Peyer's patch (tissue), 4 donors: ENCODE measurements at regions not wholly inside any gene's neighbourhood (a gene's known extent, or its start where the extent isn't known, plus 50 kb on each side); places are given as distances from the start of the nearest gene placed in this dataset.
"Not testable (repeated sequence)": the region's sequence is repeated elsewhere in the genome, so short reads cannot be mapped to it uniquely, and the experiment has no call there.

Experiments used
- POLR2A ChIP-seq, 2 donors: fragments of 450-650 bp; IDR thresholded peaks; one replicate each; pipeline ENCODE4 v1.5.1; 2017; ENCODE audit warnings: antibody characterized with exemption in 2 of 2, mild to moderate bottlenecking in 2 of 2, moderate library complexity in 2 of 2
- TF ChIP-seq, protein P1 (sequence below), 6 experiments: fragments of 450-650 bp in 4 of 6; fragments of 200-600 bp in 2 of 6; sonication (generic) in 1 of 6; IDR thresholded peaks; one replicate each; pipeline ENCODE4 v1.5.1; 2017 to 2019; ENCODE audit warnings: antibody characterized with exemption in 6 of 6, mild to moderate bottlenecking in 3 of 6, moderate library complexity in 1 of 6

GRCh38 chr19:28130881-28131280 is 1082.1 kb downstream of the UQCRFS1 start:
- TF ChIP-seq, protein P1, sequence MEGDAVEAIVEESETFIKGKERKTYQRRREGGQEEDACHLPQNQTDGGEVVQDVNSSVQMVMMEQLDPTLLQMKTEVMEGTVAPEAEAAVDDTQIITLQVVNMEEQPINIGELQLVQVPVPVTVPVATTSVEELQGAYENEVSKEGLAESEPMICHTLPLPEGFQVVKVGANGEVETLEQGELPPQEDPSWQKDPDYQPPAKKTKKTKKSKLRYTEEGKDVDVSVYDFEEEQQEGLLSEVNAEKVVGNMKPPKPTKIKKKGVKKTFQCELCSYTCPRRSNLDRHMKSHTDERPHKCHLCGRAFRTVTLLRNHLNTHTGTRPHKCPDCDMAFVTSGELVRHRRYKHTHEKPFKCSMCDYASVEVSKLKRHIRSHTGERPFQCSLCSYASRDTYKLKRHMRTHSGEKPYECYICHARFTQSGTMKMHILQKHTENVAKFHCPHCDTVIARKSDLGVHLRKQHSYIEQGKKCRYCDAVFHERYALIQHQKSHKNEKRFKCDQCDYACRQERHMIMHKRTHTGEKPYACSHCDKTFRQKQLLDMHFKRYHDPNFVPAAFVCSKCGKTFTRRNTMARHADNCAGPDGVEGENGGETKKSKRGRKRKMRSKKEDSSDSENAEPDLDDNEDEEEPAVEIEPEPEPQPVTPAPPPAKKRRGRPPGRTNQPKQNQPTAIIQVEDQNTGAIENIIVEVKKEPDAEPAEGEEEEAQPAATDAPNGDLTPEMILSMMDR (IDR thresholded peaks at IDR 0.05), result not testable (repeated sequence)
- TF ChIP-seq POLR2A (IDR thresholded peaks at IDR 0.05), result not testable (repeated sequence)
